GM12874 (cell line): ENCODE measurements at regions not wholly inside any gene's neighbourhood (a gene's known extent, or its start where the extent isn't known, plus 50 kb on each side); places are given as distances from the start of the nearest gene placed in this dataset.

Experiments
- TF ChIP-seq, protein P1 (sequence below): IDR thresholded peaks from 2 replicates; pipeline ENCODE4 v1.5.1; 2011; ENCODE audit warnings: low read depth, mild to moderate bottlenecking, control low read depth, low read length, moderate library complexity; ENCODE audit not compliant: insufficient read depth

DNA sequence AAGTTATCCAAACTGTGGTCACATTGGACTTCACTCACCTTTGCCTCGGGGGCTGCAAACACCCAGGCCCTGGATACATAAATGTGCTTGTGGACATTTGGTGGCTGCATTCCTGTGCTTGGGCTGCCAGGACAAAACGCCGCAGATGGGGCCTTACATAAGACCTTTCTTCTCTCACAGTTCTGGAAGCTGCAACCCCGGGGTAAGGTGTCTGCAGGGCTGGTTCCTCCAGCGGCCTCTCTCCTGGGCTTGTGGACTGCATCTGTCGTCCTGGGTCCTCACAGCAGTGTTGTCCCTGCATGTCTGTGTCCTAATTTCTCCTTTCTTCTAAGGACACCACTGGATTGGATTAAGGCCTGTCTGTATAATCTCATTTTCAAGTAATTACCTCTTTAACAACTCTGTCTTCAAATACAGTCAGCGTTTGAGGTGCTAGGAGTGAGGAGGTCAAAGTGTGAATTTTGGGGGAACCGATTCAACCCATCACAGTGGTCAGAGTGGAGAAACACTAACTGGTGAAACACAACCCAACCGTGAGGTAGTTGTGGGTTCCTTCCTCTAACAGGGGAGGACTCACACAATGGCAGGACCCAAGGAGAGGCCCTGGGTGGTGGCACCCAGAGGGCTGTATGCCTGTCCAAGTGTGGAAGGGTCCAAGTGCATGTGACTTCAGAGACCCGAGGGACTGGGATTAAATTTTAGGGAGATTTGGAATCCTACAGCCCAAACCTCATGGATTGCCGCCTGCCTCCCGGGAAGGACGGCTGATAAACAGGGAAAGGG is 415.6 kb downstream of the IRX2 start:
- TF ChIP-seq, protein P1, sequence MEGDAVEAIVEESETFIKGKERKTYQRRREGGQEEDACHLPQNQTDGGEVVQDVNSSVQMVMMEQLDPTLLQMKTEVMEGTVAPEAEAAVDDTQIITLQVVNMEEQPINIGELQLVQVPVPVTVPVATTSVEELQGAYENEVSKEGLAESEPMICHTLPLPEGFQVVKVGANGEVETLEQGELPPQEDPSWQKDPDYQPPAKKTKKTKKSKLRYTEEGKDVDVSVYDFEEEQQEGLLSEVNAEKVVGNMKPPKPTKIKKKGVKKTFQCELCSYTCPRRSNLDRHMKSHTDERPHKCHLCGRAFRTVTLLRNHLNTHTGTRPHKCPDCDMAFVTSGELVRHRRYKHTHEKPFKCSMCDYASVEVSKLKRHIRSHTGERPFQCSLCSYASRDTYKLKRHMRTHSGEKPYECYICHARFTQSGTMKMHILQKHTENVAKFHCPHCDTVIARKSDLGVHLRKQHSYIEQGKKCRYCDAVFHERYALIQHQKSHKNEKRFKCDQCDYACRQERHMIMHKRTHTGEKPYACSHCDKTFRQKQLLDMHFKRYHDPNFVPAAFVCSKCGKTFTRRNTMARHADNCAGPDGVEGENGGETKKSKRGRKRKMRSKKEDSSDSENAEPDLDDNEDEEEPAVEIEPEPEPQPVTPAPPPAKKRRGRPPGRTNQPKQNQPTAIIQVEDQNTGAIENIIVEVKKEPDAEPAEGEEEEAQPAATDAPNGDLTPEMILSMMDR, result no peak

DNA sequence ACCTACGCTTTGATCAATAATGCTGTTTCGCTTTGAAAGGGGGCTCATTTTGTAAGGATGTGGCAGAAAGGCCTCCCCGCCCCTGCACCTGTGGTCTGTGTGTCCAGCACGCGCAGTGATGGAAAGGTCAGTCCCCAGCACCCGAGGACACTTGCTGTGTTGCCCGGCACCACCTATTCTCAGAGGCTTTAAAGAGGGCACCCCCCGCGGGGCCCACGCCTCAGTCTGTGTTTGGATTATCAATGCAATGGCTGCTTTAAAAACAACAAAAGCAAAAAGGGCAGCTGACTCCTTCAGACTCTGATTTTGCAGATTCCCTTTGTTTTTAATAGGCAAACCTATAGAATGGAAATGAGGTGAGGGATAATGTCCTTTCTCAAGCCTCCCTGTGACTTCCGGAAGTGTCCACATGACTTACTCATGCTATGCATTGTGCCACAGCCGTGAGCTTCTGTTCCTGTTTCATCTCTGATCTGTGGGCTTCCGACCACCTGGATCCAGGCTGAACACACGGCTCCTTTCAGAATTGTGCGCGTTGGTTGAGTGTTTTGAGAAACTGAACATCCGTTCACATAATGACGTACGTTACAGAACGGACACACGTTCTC is 416.2 kb downstream of the IRX2 start:
- TF ChIP-seq, protein P1, result no peak

DNA sequence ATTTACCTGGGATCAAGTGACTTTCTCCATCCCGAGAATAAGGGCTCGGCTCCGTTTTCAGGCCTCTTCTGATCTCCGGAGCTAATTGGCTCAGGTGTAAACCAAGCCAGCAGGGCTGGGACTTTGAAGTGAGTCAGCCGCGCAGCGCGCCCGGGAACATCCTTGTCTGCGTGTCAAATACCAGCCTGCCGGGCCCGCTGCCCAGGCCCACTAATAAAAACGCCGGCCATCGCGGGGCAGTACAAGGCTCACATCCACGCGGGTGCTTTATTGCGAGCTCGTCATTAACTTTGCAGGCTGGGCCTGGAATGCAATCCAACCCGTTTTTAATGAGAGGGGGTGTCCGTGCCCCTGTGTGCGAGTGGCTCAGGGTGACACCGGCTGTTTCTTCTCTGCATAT is 416.8 kb downstream of the IRX2 start:
- TF ChIP-seq, protein P1, result no peak

DNA sequence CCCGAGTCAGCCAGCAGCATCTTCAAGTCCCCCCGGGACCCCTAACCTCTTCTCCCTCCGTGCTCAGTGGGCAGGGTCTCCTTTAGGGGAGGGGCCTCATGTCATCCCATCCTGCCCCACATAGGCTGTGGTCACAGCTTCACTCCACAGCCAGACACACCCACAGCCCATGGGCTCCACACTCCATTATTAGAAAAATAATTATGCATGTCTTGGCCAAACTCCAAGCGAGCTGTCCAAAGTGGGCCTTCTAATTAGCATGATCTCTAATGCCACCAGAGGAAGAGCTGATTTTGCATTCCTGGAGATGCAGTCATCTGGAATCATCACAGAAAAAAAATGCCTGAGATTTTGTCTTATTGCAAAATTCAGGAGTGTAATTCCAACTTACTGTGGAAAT is 418.2 kb downstream of the IRX2 start:
- TF ChIP-seq, protein P1, result no peak

DNA sequence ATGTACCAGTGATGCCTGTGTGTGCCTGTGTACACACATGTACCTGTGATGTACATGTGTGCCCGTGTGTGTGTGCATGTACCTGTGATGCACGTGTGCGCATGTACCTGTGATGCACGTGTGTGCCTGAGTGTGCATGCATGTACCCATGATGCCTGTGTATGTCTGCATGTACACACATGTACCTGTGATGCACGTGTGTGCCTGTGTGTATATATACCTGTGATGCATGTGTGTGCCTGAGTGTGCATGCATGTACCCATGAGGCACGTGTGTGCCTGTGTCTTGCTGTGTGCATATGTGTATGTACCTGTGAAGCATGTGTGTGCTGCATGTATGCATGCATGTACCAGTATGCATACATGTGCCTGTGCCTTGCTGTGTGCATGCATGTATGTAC is 419.0 kb downstream of the IRX2 start:
- TF ChIP-seq, protein P1, result no peak

DNA sequence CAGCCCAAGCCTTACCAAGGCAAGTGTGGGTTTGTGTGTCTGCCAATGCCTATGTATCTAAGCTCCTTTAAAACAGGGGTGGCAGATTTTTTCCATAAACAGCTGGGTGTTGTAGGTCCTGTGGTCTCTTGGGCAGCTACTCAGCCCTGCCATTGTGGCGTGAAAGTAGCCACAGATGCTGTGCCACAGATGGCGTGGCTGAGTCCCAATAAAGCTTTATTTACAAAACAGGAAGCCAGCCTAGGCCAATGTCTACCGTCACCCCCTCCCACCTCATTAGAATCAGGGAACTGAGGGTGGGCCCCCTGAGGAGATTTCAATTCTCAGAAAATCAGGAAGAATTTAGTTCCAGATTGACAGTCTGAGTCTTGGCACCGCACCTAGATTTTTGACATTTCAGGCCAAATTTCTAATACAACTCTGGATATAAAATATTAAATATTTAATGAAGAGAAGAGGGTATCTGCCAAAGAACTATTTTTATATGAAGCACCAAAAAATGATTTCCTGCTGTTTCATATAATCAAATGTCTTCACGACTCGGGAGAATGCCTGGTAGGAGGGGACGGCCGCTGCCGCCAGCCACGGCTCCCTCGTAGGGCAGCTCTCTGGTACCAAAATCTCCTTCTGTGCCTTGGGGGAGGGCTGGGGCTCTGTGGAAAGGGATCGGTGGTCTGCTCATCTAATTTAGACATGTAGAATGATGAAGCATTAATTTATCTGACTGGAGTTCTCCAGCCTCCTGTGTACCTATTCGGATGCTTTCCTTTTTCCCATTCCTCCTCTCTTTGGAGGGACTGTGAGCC is 420.9 kb downstream of the IRX2 start:
- TF ChIP-seq, protein P1, result no peak

DNA sequence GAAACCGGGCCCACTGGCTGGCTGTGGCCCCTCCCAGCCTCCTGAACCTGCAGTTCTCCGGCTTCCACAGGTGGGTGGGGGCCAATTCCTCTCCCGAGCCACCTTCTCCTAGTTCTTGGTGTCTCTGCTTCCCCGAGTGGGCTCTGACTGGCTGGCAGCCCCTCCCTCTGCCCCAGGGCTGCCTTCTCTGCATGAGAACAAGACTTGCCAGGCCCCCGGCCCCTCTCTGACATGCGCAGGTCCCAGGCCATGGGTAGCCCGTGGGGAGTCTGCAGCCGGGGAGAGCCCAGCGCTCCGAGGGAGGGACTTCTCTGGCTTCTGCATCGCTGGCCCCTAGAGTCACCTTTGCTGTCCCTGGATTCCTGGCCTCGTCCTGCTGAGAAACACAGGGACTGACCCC is 421.7 kb downstream of the IRX2 start:
- TF ChIP-seq, protein P1, result no peak
